ENCODE measurements at regions not wholly inside any gene's neighbourhood (a gene's known extent, or its start where the extent isn't known, plus 50 kb on each side); places are given as distances from the start of the nearest gene placed in this dataset.
"Not testable (repeated sequence)": the region's sequence is repeated elsewhere in the genome, so short reads cannot be mapped to it uniquely, and the experiment has no call there.

GRCh38 chr11:86144846-86145245, 76.0 kb upstream of the PICALM start:
- DNase-seq, result no peak

- not testable (repeated sequence) for DNase-seq
These were observed 75.2 kb upstream of the PICALM start for GRCh38 chr11:86144087-86144486.

GRCh38 chr11:86143087-86144030, 74.5 kb upstream of the PICALM start:
- DNase-seq, result no peak

GRCh38 chr11:86142170-86142569, 73.3 kb upstream of the PICALM start:
- DNase-seq, result no peak

- DNase-seq, result no peak
These were observed 72.8 kb upstream of the PICALM start for GRCh38 chr11:86141727-86142126.

- no peak for DNase-seq
These were observed 71.6 kb upstream of the PICALM start for GRCh38 chr11:86140334-86140990.

- no peak for DNase-seq
These were observed 70.1 kb upstream of the PICALM start for GRCh38 chr11:86138958-86139357.

- no peak for DNase-seq
These were observed 67.7 kb upstream of the PICALM start for GRCh38 chr11:86136538-86136937.

GRCh38 chr11:86135319-86135714, 66.4 kb upstream of the PICALM start:
- DNase-seq, result no peak

GRCh38 chr11:86134580-86135318, 65.9 kb upstream of the PICALM start:
- DNase-seq, result no peak

GRCh38 chr11:86132667-86133249, 63.9 kb upstream of the PICALM start:
- no peak for DNase-seq

GRCh38 chr11:86129740-86130540, 61.1 kb upstream of the PICALM start:
- no peak for DNase-seq

- DNase-seq, result no peak
These were observed 60.0 kb upstream of the PICALM start for GRCh38 chr11:86128914-86129313.

- no peak for DNase-seq
These were observed 58.0 kb upstream of the PICALM start for GRCh38 chr11:86126862-86127261.

GRCh38 chr11:86124251-86125233, 55.7 kb upstream of the PICALM start:
- no peak for DNase-seq

- no peak for DNase-seq
These were observed 53.9 kb upstream of the PICALM start for GRCh38 chr11:86122773-86123172.

- no peak for DNase-seq
These were observed 51.9 kb upstream of the PICALM start for GRCh38 chr11:86120807-86121206.

- no peak for DNase-seq
These were observed 51.0 kb upstream of the PICALM start for GRCh38 chr11:86119906-86120305.

- no peak for DNase-seq
These were observed 50.2 kb upstream of the PICALM start for GRCh38 chr11:86119077-86119476.

Data from activated T-cell treated with anti-CD3 and anti-CD28 coated beads, Interleukin-2, amount 50 U/mL, for 1 hour (primary cell).